Liver (tissue), 8 donors: ENCODE measurements at regions not wholly inside any gene's neighbourhood (a gene's known extent, or its start where the extent isn't known, plus 50 kb on each side); places are given as distances from the start of the nearest gene placed in this dataset.

Source experiments
- DNase-seq: peaks from one replicate; pipeline ENCODE4 v3.0.0-alpha.2; 2017; ENCODE audit warnings: low spot score
- H3K27ac ChIP-seq, 2 donors: one replicate each; pipeline ENCODE4 v1.7.0; 2013; ENCODE audit warnings: inconsistent platforms in 2 of 2, low read length in 2 of 2, control low read depth in 1 of 2, low read depth in 1 of 2, mild to moderate bottlenecking in 1 of 2
- H3K27me3 ChIP-seq, 4 donors: one replicate each; pipeline versions ENCODE4 v1.6.1 to v1.7.0; 2013; ENCODE audit warnings: low read length in 3 of 4, inconsistent platforms in 1 of 4, mild to moderate bottlenecking in 1 of 4, moderate library complexity in 1 of 4; ENCODE audit not compliant: control insufficient read depth in 4 of 4, insufficient read depth in 4 of 4
- H3K36me3 ChIP-seq, 4 donors: one replicate each; pipeline versions ENCODE4 v1.6.1 to v1.7.0; 2013; ENCODE audit warnings: low read length in 3 of 4, mild to moderate bottlenecking in 3 of 4, low read depth in 1 of 4, moderate library complexity in 1 of 4; ENCODE audit not compliant: control insufficient read depth in 4 of 4, insufficient read depth in 3 of 4
- H3K4me1 ChIP-seq, 4 donors: one replicate each; pipeline versions ENCODE4 v1.6.1 to v1.7.0; 2013; ENCODE audit warnings: low read length in 3 of 4, mild to moderate bottlenecking in 3 of 4, moderate library complexity in 1 of 4; ENCODE audit not compliant: control insufficient read depth in 4 of 4, insufficient read depth in 4 of 4
- H3K4me3 ChIP-seq, 3 donors: one replicate each; pipeline versions ENCODE4 v1.6.1 to v1.7.0; 2013; ENCODE audit warnings: low read length in 3 of 3, control low read depth in 1 of 3, low read depth in 1 of 3, mild to moderate bottlenecking in 1 of 3
- H3K9ac ChIP-seq, 2 donors: one replicate each; pipeline ENCODE4 v1.7.0; 2013; ENCODE audit warnings: low read length in 2 of 2, mild to moderate bottlenecking in 2 of 2, moderate library complexity in 2 of 2, control low read depth in 1 of 2, low read depth in 1 of 2
- H3K9me3 ChIP-seq, 4 donors: one replicate each; pipeline versions ENCODE4 v1.6.1 to v1.7.0; 2013; ENCODE audit warnings: low read length in 3 of 4; ENCODE audit not compliant: control insufficient read depth in 4 of 4
- ATF3 ChIP-seq: IDR thresholded peaks from 2 replicates; pipeline ENCODE4 v1.6.1; 2016; ENCODE audit warnings: antibody characterized with exemption
- CTCF ChIP-seq: fragments of 150-350 bp; IDR thresholded peaks from 2 replicates; pipeline ENCODE4 v1.5.1; 2017; ENCODE audit warnings: improper control_type of control experiment, low read depth, low read length; ENCODE audit not compliant: missing input control
- FOXA1 ChIP-seq: IDR thresholded peaks from 2 replicates; pipeline ENCODE4 v1.6.1; 2016; ENCODE audit warnings: antibody characterized with exemption
- FOXA2 ChIP-seq: IDR thresholded peaks from 2 replicates; pipeline ENCODE4 v1.6.1; 2016; ENCODE audit warnings: antibody characterized with exemption
- GABPA ChIP-seq, 2 donors: IDR thresholded peaks in 1 of 2; conservative IDR thresholded peaks in 1 of 2; 2 replicates each; pipeline ENCODE4 v1.6.1; 2016; ENCODE audit warnings: antibody characterized with exemption in 2 of 2, mild to moderate bottlenecking in 1 of 2, moderate library complexity in 1 of 2
- HNF4A ChIP-seq, 2 donors: conservative IDR thresholded peaks; 2 replicates each; pipeline ENCODE4 v1.6.1; 2016; ENCODE audit warnings: antibody characterized with exemption in 2 of 2, mild to moderate bottlenecking in 2 of 2
- HNF4G ChIP-seq: IDR thresholded peaks from 2 replicates; pipeline ENCODE4 v1.6.1; 2016; ENCODE audit warnings: antibody characterized with exemption
- JUND ChIP-seq, 2 donors: IDR thresholded peaks; 2 replicates each; pipeline ENCODE4 v1.6.1; 2016; ENCODE audit warnings: antibody characterized with exemption in 2 of 2
- NR2F2 ChIP-seq: IDR thresholded peaks from 2 replicates; pipeline ENCODE4 v1.6.1; 2016; ENCODE audit warnings: antibody characterized with exemption
- RAD21 ChIP-seq, 2 donors: IDR thresholded peaks; 2 replicates each; pipeline ENCODE4 v1.6.1; 2016; ENCODE audit warnings: antibody characterized with exemption in 2 of 2, mild to moderate bottlenecking in 2 of 2
- RXRA ChIP-seq, 2 donors: IDR thresholded peaks; 2 replicates each; pipeline ENCODE4 v1.6.1; 2017 to 2018; ENCODE audit warnings: antibody characterized with exemption in 2 of 2, mild to moderate bottlenecking in 1 of 2
- SP1 ChIP-seq: IDR thresholded peaks from 2 replicates; pipeline ENCODE4 v1.6.1; 2018; ENCODE audit warnings: antibody characterized with exemption, mild to moderate bottlenecking
- TAF1 ChIP-seq: conservative IDR thresholded peaks from 2 replicates; pipeline ENCODE4 v1.6.1; 2016; ENCODE audit warnings: antibody characterized with exemption, mild to moderate bottlenecking
- YY1 ChIP-seq: IDR thresholded peaks from 2 replicates; pipeline ENCODE4 v1.6.1; 2016; ENCODE audit warnings: antibody characterized with exemption, mild to moderate bottlenecking
- WGBS: extraction: QIAGEN DNeasy Blood & Tissue Kit; methylation state at CpG from one replicate; pipeline ENCODE4 v1.1.7; 2013; 5-methylcytosine and 5-hydroxymethylcytosine counted together
- TF ChIP-seq, protein P1 (sequence below): IDR thresholded peaks from 2 replicates; pipeline ENCODE4 v1.6.1; 2016; ENCODE audit warnings: antibody characterized with exemption
- TF ChIP-seq, protein P2 (sequence below): IDR thresholded peaks from 2 replicates; pipeline ENCODE4 v1.6.1; 2016; ENCODE audit warnings: antibody characterized with exemption, mild to moderate bottlenecking
- donor health status: healthy.
- donor health status: healthy.
- donor health status: healthy.
- donor health status: healthy.
- donor health status: healthy.

GRCh38 chr3:104632947-104633346 lies 733.8 kb upstream of the ALCAM start:
- no peak for TF ChIP-seq HNF4G
- Histone ChIP-seq H3K4me3 (no peak overlapping the region), H3K9ac (no peak overlapping the region), H3K4me1 (no peaks in the 10 kb centered on the region), H3K27ac (no peak overlapping the region), H3K36me3 (no peaks in the 10 kb centered on the region), H3K9me3 (no peaks in the 10 kb centered on the region), H3K27me3 (peaks cover 0 to 2% (median 0%) of the 10 kb centered on the region in 4 donors)
- 76% methylated on average over 1 of the region's 1 CpG for WGBS
- no peak for DNase-seq

DNA sequence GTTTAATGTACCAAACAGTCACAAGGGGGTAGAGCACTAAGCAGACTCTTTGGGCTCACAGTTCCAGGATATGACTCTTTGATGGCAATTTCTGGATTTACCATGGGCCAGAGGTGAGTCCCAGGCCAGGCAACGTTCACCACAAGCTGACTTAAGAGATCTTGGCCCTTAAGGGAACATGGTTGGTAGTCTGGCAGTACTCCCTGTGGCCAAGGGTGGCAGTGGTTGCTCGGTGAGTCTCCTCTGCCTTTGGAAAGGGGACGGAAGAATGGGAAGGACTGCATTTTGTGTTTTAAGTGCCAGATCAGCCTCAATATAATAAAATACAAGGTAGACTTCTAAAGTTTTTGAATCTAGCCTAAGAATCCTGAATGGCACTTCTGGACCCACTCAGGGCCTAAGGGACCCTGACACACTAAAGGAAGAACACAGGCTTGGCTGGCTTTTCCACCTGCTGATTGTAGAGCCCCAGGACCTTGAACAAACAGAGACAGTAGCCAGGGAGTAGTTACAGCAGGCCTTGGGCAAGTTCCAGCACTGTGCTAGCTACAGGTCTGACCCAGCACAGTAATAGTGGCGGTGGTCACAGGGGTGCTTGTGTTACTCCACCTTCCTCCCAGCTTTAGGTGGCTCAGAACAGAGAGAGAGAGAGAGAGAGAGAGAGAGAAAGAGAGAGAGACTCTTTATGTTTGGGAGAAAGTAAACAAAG lies 730.7 kb upstream of the ALCAM start:
- peaks cover 0 to 8% (median 2%) of the 10 kb centered on the region in 4 donors for H3K9me3 ChIP-seq
- H3K4me1 ChIP-seq = no peaks in the 10 kb centered on the region
- H3K27me3 ChIP-seq = peaks cover 0 to 2% (median 0%) of the 10 kb centered on the region in 4 donors
- no peak overlapping the region for H3K9ac ChIP-seq
- no peak for TF ChIP-seq NR2F2
- no peak for TF ChIP-seq TAF1
- no peak for TF ChIP-seq RXRA (IDR thresholded peaks at IDR 0.05)
- no peak for TF ChIP-seq FOXA1
- no peak for TF ChIP-seq YY1
- no peak for TF ChIP-seq HNF4G
- TF ChIP-seq, protein P1, sequence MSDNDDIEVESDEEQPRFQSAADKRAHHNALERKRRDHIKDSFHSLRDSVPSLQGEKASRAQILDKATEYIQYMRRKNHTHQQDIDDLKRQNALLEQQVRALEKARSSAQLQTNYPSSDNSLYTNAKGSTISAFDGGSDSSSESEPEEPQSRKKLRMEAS = no peak
- TF ChIP-seq, protein P2, sequence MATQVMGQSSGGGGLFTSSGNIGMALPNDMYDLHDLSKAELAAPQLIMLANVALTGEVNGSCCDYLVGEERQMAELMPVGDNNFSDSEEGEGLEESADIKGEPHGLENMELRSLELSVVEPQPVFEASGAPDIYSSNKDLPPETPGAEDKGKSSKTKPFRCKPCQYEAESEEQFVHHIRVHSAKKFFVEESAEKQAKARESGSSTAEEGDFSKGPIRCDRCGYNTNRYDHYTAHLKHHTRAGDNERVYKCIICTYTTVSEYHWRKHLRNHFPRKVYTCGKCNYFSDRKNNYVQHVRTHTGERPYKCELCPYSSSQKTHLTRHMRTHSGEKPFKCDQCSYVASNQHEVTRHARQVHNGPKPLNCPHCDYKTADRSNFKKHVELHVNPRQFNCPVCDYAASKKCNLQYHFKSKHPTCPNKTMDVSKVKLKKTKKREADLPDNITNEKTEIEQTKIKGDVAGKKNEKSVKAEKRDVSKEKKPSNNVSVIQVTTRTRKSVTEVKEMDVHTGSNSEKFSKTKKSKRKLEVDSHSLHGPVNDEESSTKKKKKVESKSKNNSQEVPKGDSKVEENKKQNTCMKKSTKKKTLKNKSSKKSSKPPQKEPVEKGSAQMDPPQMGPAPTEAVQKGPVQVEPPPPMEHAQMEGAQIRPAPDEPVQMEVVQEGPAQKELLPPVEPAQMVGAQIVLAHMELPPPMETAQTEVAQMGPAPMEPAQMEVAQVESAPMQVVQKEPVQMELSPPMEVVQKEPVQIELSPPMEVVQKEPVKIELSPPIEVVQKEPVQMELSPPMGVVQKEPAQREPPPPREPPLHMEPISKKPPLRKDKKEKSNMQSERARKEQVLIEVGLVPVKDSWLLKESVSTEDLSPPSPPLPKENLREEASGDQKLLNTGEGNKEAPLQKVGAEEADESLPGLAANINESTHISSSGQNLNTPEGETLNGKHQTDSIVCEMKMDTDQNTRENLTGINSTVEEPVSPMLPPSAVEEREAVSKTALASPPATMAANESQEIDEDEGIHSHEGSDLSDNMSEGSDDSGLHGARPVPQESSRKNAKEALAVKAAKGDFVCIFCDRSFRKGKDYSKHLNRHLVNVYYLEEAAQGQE = no peak
- no peak for TF ChIP-seq ATF3
- WGBS = 77% methylated on average over 4 of the region's 4 CpGs
- no peak overlapping the region for H3K4me3 ChIP-seq
- no peak overlapping the region for H3K27ac ChIP-seq
- DNase-seq = no peak
- H3K36me3 ChIP-seq = no peaks in the 10 kb centered on the region

GRCh38 chr3:104642827-104643226 lies 723.9 kb upstream of the ALCAM start:
- no peak overlapping the region for H3K9ac ChIP-seq
- no peaks in the 10 kb centered on the region for H3K36me3 ChIP-seq
- H3K4me1 ChIP-seq = no peaks in the 10 kb centered on the region
- no peak overlapping the region for H3K4me3 ChIP-seq
- DNase-seq = no peak
- peaks cover 0 to 8% (median 3%) of the 10 kb centered on the region in 4 donors for H3K9me3 ChIP-seq
- TF ChIP-seq CTCF (no peak), FOXA2 (no peak), GABPA (IDR thresholded peaks at IDR 0.05 in 1 of 2, conservative IDR thresholded peaks at IDR 0.05 in 1 of 2) (no peak), TAF1 (no peak), NR2F2 (no peak), HNF4A (conservative IDR thresholded peaks at IDR 0.05) (no peak), YY1 (no peak), JUND (IDR thresholded peaks at IDR 0.05) (no peak), RXRA (IDR thresholded peaks at IDR 0.05) (no peak), SP1 (no peak), ATF3 (no peak), FOXA1 (no peak), RAD21 (IDR thresholded peaks at IDR 0.05) (no peak)
- TF ChIP-seq, protein P2 = no peak
- TF ChIP-seq, protein P1 = no peak
- H3K27me3 ChIP-seq = no peaks in the 10 kb centered on the region
- H3K27ac ChIP-seq = no peak overlapping the region
